ENCODE measurements at regions not wholly inside any gene's neighbourhood (a gene's known extent, or its start where the extent isn't known, plus 50 kb on each side); places are given as distances from the start of the nearest gene placed in this dataset.

DNA sequence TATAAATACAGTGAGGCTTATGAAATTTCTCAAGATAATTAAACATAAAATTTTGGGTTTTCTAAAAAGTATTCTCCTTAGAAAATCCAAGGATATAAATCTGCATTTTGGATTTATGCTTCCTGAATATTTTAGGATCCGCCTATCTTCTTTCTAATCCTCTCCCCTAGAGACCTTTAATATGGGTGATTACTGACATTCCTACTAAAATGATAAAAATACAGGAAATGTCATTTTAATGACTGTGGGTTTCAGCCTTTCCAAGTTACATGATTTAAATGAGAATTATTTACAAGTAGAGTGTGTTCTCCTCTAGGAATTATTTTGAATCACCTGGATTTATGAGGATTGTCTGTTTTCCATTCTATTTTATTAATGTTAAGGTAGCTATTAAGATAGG is 150.4 kb downstream of the C7orf25 start:
- H3K9ac ChIP-seq (ENCODE audit: low read depth in 2 of 2, low read length in 2 of 2) = no peak overlapping the region
- H3K4me1 ChIP-seq = no peaks in the 10 kb centered on the region
- no peak for DNase-seq
- no peaks in the 10 kb centered on the region for H3K36me3 ChIP-seq
- H3K27ac ChIP-seq = no peak overlapping the region
- no peaks in the 10 kb centered on the region for H3K27me3 ChIP-seq
- TF ChIP-seq, protein P1, sequence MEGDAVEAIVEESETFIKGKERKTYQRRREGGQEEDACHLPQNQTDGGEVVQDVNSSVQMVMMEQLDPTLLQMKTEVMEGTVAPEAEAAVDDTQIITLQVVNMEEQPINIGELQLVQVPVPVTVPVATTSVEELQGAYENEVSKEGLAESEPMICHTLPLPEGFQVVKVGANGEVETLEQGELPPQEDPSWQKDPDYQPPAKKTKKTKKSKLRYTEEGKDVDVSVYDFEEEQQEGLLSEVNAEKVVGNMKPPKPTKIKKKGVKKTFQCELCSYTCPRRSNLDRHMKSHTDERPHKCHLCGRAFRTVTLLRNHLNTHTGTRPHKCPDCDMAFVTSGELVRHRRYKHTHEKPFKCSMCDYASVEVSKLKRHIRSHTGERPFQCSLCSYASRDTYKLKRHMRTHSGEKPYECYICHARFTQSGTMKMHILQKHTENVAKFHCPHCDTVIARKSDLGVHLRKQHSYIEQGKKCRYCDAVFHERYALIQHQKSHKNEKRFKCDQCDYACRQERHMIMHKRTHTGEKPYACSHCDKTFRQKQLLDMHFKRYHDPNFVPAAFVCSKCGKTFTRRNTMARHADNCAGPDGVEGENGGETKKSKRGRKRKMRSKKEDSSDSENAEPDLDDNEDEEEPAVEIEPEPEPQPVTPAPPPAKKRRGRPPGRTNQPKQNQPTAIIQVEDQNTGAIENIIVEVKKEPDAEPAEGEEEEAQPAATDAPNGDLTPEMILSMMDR (IDR thresholded peaks at IDR 0.05) = no peak
- H3K9me3 ChIP-seq = no peaks in the 10 kb centered on the region
- intact Hi-C loops (cut with DNase I) = no loop called here
- no peak overlapping the region for H3K4me3 ChIP-seq

DNA sequence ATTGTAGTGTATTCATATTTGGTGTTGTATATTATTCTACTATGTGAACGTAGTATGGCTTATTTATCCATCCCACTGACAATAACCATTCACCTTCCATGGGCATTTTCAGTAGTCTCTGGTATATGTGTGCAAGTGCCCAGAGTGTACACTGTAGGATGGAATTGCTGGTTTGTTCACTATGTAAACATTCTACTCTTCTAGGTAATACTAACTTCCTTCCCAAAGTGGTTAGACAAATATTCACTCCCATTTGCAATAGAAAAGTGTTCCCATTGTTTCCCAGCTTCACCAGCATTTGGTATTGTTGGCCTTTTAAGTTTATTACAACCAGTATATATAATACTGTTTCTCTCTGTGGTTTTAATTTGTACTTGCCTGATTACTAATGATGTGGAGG is 153.7 kb downstream of the C7orf25 start:
- no peak overlapping the region for H3K9ac ChIP-seq (ENCODE audit: low read depth in 2 of 2, low read length in 2 of 2)
- no peak overlapping the region for H3K27ac ChIP-seq
- TF ChIP-seq, protein P1 (IDR thresholded peaks at IDR 0.05) = no peak
- no peak for DNase-seq
- H3K36me3 ChIP-seq = no peaks in the 10 kb centered on the region
- H3K4me1 ChIP-seq = no peaks in the 10 kb centered on the region
- intact Hi-C loops (cut with DNase I) = no loop called here
- no peaks in the 10 kb centered on the region for H3K9me3 ChIP-seq
- H3K4me3 ChIP-seq = no peak overlapping the region
- no peaks in the 10 kb centered on the region for H3K27me3 ChIP-seq

DNA sequence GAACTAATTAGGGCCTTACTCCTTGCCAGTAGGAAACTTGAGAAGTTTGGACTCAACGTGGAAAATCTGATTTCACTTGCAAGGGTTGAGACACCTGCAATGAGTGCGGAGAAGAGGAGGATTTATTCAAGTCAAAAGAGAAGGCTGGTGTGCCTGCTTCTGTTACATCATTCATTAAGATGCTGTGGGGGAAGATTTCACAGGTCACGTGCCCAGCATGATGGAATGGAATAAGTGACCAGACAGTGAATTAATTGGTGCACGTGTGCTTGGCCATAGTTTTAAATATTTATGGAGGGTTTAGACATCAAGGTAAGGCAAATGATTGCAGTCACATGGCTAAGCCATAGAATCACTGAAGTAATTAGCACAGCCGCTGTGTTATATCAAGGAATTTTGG is 155.0 kb downstream of the C7orf25 start:
- intact Hi-C loops (cut with DNase I) = no loop called here
- H3K9ac ChIP-seq (ENCODE audit: low read depth in 2 of 2, low read length in 2 of 2) = no peak overlapping the region
- no peak for DNase-seq
- H3K27ac ChIP-seq = no peak overlapping the region
- H3K9me3 ChIP-seq = no peaks in the 10 kb centered on the region
- H3K36me3 ChIP-seq = no peaks in the 10 kb centered on the region
- TF ChIP-seq, protein P1 (IDR thresholded peaks at IDR 0.05) = no peak
- no peaks in the 10 kb centered on the region for H3K4me1 ChIP-seq
- H3K4me3 ChIP-seq = no peak overlapping the region
- no peaks in the 10 kb centered on the region for H3K27me3 ChIP-seq

DNA sequence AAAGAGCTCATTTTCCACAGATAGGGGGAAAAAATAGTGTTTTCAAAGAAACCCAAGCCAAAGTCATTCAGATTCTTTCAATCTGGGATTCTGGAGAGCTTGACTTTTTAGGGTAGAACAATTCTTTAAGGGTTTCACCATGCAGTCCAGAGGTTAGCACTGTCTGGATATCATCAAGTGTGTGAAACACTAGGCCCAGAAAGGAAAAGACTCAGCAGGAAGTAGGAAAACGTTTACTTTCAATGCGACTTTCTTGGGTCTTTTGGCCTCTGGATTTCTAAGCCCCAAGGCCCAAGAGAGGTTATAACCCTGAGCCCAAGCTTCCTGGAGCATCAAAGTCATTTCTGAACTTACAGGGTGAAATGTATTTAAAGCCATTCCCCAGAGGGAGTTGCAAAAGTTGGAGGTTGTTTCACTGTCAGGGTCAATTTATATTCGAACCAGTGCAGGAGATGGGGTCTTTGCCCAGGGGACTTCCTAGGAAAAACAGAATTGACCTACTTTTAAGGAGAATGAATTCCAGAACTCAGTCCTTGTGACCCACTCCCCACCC is 158.0 kb downstream of the C7orf25 start:
- intact Hi-C loops (cut with DNase I) = no loop called here
- no peak overlapping the region for H3K9ac ChIP-seq (ENCODE audit: low read depth in 2 of 2, low read length in 2 of 2)
- H3K9me3 ChIP-seq = no peaks in the 10 kb centered on the region
- H3K27me3 ChIP-seq = no peaks in the 10 kb centered on the region
- no peaks in the 10 kb centered on the region for H3K4me1 ChIP-seq
- H3K4me3 ChIP-seq = no peak overlapping the region
- no peak overlapping the region for H3K27ac ChIP-seq
- TF ChIP-seq, protein P1 (IDR thresholded peaks at IDR 0.05) = no peak
- H3K36me3 ChIP-seq = no peaks in the 10 kb centered on the region
- DNase-seq = no peak

DNA sequence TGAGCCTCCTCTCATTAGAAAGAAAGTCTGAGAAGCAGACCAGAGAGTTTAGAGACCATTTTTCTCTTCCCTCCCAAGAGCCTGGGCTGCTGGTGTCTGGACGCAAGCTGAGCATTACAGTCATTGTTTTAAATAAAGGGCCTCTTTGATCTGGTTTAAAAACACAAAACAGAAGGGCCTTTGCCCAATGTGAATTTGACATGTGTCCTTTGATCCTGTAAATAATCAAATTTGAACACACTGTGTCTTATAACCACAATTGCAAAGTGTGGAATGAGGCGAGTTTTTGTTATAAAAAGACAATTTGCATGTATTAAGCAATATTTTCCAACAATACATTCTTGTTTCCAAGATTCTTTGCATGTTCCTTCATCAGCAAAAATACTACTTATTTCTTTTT is 158.5 kb downstream of the C7orf25 start:
- Histone ChIP-seq H3K4me3 (no peak overlapping the region), H3K36me3 (no peaks in the 10 kb centered on the region), H3K27ac (no peak overlapping the region), H3K9ac (ENCODE audit: low read depth in 2 of 2, low read length in 2 of 2) (no peak overlapping the region), H3K4me1 (no peaks in the 10 kb centered on the region), H3K9me3 (no peaks in the 10 kb centered on the region), H3K27me3 (no peaks in the 10 kb centered on the region)
- DNase-seq = no peak
- intact Hi-C loops (cut with DNase I) = no loop called here
- TF ChIP-seq, protein P1 (IDR thresholded peaks at IDR 0.05) = no peak

Data from colonic mucosa (tissue), 4 donors.